Vagina (tissue), 2 donors: ENCODE measurements at regions not wholly inside any gene's neighbourhood (a gene's known extent, or its start where the extent isn't known, plus 50 kb on each side); places are given as distances from the start of the nearest gene placed in this dataset.

Experiments
- CTCF ChIP-seq, 3 experiments: fragments of 450-650 bp in 2 of 3; fragments of 200-600 bp in 1 of 3; sonication (generic) in 1 of 3; IDR thresholded peaks; one replicate each; pipeline ENCODE4 v1.5.1; 2017 to 2019; ENCODE audit warnings: antibody characterized with exemption in 3 of 3, mild to moderate bottlenecking in 2 of 3, moderate library complexity in 2 of 3
- POLR2A ChIP-seq, 2 donors: fragments of 450-650 bp; IDR thresholded peaks; one replicate each; pipeline ENCODE4 v1.6.1; 2017; ENCODE audit warnings: antibody characterized with exemption in 2 of 2, mild to moderate bottlenecking in 2 of 2, moderate library complexity in 2 of 2
- POLR2AphosphoS5 ChIP-seq, 2 donors: sonication (generic); formaldehyde crosslinking; IDR thresholded peaks; one replicate each; pipeline ENCODE4 v1.9.0; 2017; ENCODE audit warnings: antibody characterized with exemption in 2 of 2, mild to moderate bottlenecking in 2 of 2, low read depth in 1 of 2; ENCODE audit not compliant: insufficient read depth in 1 of 2

DNA sequence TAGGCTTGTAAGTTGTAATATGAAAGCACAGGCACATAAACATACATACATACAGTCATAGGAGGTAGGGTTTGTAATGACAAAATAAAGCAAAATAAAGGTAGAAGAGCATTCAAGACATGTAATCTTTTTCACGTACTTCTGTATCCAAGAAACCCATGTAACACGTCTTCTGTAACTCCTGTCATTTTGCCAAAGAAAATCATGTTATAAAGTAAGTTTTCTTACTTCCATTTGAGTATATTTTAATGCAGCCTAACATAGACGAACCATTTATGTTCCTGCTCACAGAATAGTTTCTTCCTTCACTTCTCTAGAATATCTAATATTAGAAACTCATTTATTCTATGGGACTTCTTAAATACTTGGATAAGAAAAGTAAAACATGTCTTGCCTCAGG lies 1884.0 kb upstream of the CELF4 start:
- no peak for TF ChIP-seq CTCF (IDR thresholded peaks at IDR 0.05)
- no peak for TF ChIP-seq POLR2A (IDR thresholded peaks at IDR 0.05)
- no peak for TF ChIP-seq POLR2AphosphoS5 (IDR thresholded peaks at IDR 0.05; ENCODE audit: insufficient read depth in 1 of 2, low read depth in 1 of 2)
